GM19395 (cell line): ENCODE measurements at regions not wholly inside any gene's neighbourhood (a gene's known extent, or its start where the extent isn't known, plus 50 kb on each side); places are given as distances from the start of the nearest gene placed in this dataset.
"Not testable (repeated sequence)": the region's sequence is repeated elsewhere in the genome, so short reads cannot be mapped to it uniquely, and the experiment has no call there.

ENCODE experiments used
- ATAC-seq: cut with Tn5 transposase; IDR thresholded peaks from one replicate; pipeline ENCODE4 v1.9.1; 2021; ENCODE audit warnings: mild to moderate bottlenecking, moderate library complexity; ENCODE audit not compliant: unreplicated experiment

DNA sequence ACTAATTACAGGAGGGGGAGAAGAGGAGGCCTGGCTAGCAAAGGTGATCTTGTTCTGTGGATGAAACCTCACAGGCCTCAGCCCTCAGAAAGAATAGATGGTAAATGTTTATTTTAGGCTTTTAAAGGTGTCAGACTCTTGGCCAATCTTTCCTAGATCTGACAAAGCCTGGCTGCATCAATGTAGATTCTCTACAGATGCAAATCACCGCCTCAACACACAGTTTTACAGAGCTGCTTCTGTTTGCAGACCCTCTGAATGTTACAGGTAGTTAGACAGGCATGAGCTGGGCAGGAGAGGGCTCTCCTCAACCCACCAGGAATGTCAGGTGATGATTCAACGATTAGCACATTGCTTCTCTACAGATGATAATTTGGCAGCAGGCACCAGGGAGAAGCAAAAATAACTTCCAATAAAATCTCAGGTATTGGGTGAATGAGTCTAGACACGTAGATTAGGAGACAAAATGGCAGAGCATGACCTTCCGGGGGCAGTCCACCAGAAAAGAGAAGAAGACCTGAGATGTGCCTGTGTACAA lies 105.4 kb upstream of the VANGL1 start:
- no peak for ATAC-seq

DNA sequence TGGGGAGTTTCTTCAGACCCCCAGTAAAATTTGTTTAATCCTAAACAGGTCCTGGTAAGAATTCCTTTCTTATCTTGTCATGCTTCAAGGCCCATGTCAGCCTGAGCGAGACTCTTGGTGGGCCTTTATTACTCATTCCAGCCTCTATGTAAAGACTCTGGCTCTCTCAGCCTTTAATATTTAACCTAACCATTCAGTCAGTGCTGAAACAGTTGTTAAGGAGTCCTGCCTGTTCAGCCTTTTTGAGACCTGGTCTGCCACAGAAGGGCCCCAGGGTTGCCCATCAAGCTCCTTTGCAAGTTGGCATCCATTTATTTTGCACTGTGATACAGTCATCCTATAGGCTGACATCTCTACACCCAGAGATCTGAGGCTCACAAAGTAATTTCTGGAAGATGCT lies 107.7 kb upstream of the VANGL1 start:
- ATAC-seq = no peak

GRCh38 chr1:115531631-115532264 lies 110.0 kb upstream of the VANGL1 start:
- ATAC-seq = no peak

- no peak for ATAC-seq
These were observed 111.4 kb upstream of the VANGL1 start for GRCh38 chr1:115530407-115530806.

GRCh38 chr1:115529216-115529897 lies 112.4 kb upstream of the VANGL1 start:
- no peak for ATAC-seq

- not testable (repeated sequence) for ATAC-seq
These were observed 113.4 kb upstream of the VANGL1 start for GRCh38 chr1:115528336-115528735.

GRCh38 chr1:115527746-115528145 lies 114.0 kb upstream of the VANGL1 start:
- ATAC-seq = no peak

- ATAC-seq = no peak
These were observed 114.9 kb upstream of the VANGL1 start for GRCh38 chr1:115526900-115527299.

DNA sequence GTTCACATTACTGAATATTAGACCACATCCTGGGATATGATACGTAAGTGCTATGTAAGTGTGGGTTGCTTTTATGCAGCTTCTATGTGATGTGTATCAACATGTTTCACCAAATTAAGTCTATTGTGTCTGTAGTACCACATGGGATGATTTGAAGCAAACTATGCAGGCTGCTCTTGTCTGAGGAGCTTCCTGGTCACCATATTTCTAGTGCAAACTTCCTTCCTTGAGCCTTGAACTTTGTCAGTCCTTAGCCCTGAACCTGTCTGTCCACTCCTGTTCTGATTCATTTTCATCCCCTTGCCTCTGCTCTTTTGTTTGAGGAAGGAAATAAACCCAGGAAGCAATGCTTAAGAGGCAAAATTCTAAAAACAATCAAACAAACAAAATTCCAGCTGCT lies 117.5 kb upstream of the VANGL1 start:
- ATAC-seq = no peak

DNA sequence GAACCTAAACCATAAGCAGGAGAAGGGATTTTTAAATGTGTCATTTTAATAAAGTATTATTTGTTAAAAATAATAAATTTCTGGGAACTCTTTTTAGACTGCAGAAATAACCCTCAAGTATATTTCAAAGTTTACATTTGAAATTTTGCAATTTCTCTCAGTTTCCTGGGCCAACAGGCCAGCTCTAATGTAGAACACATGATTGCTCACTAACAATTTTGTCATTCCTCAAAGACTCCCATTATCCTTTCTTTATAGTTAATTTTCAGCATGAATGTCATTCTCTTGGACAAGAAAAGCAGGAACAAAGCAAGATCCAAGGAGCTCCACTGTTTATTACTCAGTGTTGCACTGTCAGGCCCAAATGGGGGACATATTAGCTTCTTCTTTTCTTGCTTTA lies 119.4 kb upstream of the VANGL1 start:
- no peak for ATAC-seq

- ATAC-seq = no peak
These were observed 126.5 kb upstream of the VANGL1 start for GRCh38 chr1:115515270-115515669.

GRCh38 chr1:115510226-115510625 lies 131.5 kb upstream of the VANGL1 start:
- not testable (repeated sequence) for ATAC-seq

DNA sequence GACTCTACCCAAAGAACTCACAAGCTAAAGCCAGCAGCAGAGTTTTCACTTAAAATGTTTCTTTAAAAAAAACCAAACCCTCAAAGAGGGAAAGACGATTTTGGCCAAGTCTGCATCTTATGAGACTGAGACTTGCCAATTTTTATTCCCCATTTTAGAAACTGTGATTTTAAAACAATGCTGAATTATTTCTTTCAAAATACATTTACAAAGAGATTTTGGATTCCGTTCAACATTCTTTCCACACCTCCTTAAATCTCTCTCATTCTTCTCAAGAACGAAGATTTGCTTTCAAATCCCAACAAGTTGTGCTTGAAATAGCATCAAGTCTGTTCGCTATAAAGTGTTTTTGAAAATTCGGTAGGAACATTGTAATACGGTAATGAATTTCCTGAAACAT lies 133.9 kb upstream of the VANGL1 start:
- no peak for ATAC-seq

- no peak for ATAC-seq
These were observed 134.7 kb upstream of the VANGL1 start for GRCh38 chr1:115506924-115507589.

DNA sequence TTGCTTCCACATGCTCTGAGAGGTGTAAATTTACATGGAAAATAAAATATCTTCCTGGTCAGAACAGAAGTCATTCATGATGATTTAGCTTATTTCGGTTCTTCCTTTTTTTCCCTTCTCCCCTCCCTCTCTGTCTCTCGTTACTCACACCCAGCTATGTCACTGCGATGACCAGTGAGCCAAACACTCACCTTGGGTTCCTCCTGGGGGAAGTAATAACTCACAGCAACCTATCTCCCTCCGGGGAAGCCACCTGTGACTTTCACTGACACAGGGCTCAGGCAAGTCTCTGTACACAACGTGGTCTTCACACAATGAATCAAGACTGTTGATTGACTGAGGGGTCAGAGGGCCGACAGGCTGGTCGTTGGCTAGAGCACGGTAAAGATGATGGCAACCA lies 135.3 kb upstream of the VANGL1 start:
- no peak for ATAC-seq

- no peak for ATAC-seq
These were observed 136.6 kb upstream of the VANGL1 start for GRCh38 chr1:115505148-115505571.

DNA sequence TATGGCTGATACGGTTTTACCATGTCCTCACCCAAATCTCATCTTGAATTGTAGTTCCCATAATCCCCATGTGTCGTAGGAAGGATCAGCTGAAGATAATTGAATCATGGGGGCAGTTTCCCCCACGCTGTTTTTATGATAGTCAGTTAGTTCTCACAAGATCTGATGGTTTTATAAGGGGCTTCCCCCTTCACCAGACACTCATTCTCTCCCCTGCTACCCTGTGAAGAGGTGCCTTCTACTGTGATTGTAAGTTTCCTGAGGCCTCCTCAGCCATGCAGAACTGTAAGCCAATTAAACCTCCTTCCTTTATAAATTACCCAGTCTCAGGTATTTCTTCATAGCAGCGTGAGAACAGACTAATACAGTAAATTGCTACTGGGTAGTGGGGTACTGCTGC lies 139.6 kb upstream of the VANGL1 start:
- not testable (repeated sequence) for ATAC-seq

- ATAC-seq = no peak
These were observed 140.3 kb upstream of the VANGL1 start for GRCh38 chr1:115501476-115501875.

GRCh38 chr1:115499253-115499652 lies 142.5 kb upstream of the VANGL1 start:
- no peak for ATAC-seq

- ATAC-seq = no peak
These were observed 144.8 kb upstream of the VANGL1 start for GRCh38 chr1:115496904-115497527.

DNA sequence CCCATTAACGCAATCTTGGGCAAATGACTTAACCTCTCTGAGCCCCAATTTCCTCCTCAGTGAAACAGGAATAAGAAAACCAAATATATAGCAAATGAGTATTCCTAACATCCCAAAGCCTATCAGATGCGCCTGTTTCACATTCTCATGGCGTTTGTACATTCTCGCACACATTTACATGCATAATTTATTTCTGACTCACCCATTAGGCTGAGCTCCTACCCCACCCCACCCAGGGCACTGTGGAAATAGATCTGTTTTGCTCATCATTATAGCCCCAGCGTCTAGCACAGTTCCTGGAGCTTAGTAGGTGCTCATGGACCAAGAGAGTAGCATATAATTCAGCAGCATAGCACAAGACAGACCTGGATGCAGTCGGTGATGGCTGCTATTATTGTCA lies 146.1 kb upstream of the VANGL1 start:
- ATAC-seq = no peak
